Endodermal cell (in vitro differentiated cells): ENCODE measurements at regions not wholly inside any gene's neighbourhood (a gene's known extent, or its start where the extent isn't known, plus 50 kb on each side); places are given as distances from the start of the nearest gene placed in this dataset.

ENCODE experiments used
- DNase-seq: peaks from one replicate; pipeline ENCODE4 v3.0.0-alpha.2; 2017
- H3K27ac ChIP-seq: 2 replicates; pipeline ENCODE4 v1.5.1; 2013; ENCODE audit warnings: mild to moderate bottlenecking, low read depth, low read length, moderate library complexity
- H3K27me3 ChIP-seq: 2 replicates; pipeline ENCODE4 v1.6.1; 2013; ENCODE audit warnings: mild to moderate bottlenecking, low read length, moderate library complexity; ENCODE audit not compliant: insufficient read depth, control insufficient read depth, poor library complexity, severe bottlenecking
- H3K36me3 ChIP-seq: 2 replicates; pipeline ENCODE4 v1.7.0; 2013; ENCODE audit warnings: mild to moderate bottlenecking, low read length, moderate library complexity; ENCODE audit not compliant: control insufficient read depth, insufficient read depth
- H3K4me1 ChIP-seq: one replicate; pipeline ENCODE4 v1.7.0; 2013; ENCODE audit warnings: low read length; ENCODE audit not compliant: control insufficient read depth, insufficient read depth
- H3K4me3 ChIP-seq: 2 replicates; pipeline ENCODE4 v1.5.1; 2013; ENCODE audit warnings: mild to moderate bottlenecking, low read length, moderate library complexity
- H3K9ac ChIP-seq: 2 replicates; pipeline ENCODE4 v1.6.1; 2013; ENCODE audit warnings: mild to moderate bottlenecking, low read length, moderate library complexity; ENCODE audit not compliant: poor library complexity, severe bottlenecking; ENCODE audit errors: extremely low read depth
- H3K9me3 ChIP-seq: 2 replicates; pipeline ENCODE4 v1.6.1; 2013; ENCODE audit warnings: mild to moderate bottlenecking, low read length, moderate library complexity; ENCODE audit not compliant: control insufficient read depth
- H3K27ac Mint-ChIP-seq: 2 replicates; pipeline ENCODE4 v1.8.0; 2020; ENCODE audit warnings: mixed read lengths
- H3K27me3 Mint-ChIP-seq: 2 replicates; pipeline ENCODE4 v1.8.0; 2021; ENCODE audit warnings: mild to moderate bottlenecking, mixed read lengths; ENCODE audit not compliant: insufficient read depth
- H3K36me3 Mint-ChIP-seq: 2 replicates; pipeline ENCODE4 v1.8.0; 2020; ENCODE audit warnings: low read depth, mixed read lengths
- H3K4me1 Mint-ChIP-seq: 2 replicates; pipeline ENCODE4 v1.8.0; 2020; ENCODE audit warnings: mixed read lengths
- H3K4me3 Mint-ChIP-seq: 2 replicates; pipeline ENCODE4 v1.8.0; 2020; ENCODE audit warnings: mild to moderate bottlenecking, moderate library complexity, mixed read lengths
- H3K9me3 Mint-ChIP-seq: 2 replicates; pipeline ENCODE4 v1.8.0; 2020; ENCODE audit warnings: mild to moderate bottlenecking, mixed read lengths
- WGBS, 2 experiments: methylation state at CpG; one replicate each; pipeline versions ENCODE4 v1.1.5 to v1.1.7; 2013; ENCODE audit warnings: missing lambda C conversion rate in 2 of 2, mixed read lengths in 1 of 2; ENCODE audit not compliant: insufficient coverage in 1 of 2, insufficient read length in 1 of 2; 5-methylcytosine and 5-hydroxymethylcytosine counted together
- TF ChIP-seq, protein P1 (sequence below): fragments of 200-600 bp; sonication (generic); conservative IDR thresholded peaks from 2 replicates; pipeline ENCODE4 v1.5.0; 2021; ENCODE audit warnings: antibody characterized with exemption, mild to moderate bottlenecking

DNA sequence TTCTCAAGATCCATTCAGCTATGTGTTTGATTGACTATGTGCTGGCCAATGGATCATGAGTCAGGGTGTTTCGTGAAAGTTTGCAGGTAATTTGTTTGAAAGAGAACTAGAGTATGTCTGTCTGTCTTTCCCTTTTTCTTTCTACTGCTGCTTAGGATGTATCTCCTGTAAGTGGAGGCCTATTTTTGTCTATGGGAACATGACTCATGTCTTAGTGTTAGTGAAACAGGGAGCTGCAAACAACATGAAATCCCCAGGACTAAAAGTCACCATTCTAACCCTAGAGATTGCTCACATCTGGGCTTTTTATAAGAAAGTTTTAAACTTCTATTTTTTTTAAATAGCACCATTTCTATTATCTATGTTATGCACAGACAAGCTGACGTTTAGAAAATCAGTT, 333.0 kb downstream of the CCER1 start:
- Mint-ChIP-seq H3K36me3 (no peaks in the 10 kb centered on the region), H3K4me3 (no peak overlapping the region), H3K27ac (no peak overlapping the region), H3K9me3 (no peaks in the 10 kb centered on the region), H3K27me3 (no peaks in the 10 kb centered on the region), H3K4me1 (peaks cover 10% of the 10 kb centered on the region)
- Histone ChIP-seq H3K27me3 (no peaks in the 10 kb centered on the region), H3K36me3 (no peaks in the 10 kb centered on the region), H3K9ac (no peak overlapping the region), H3K4me3 (no peak overlapping the region), H3K9me3 (no peaks in the 10 kb centered on the region), H3K27ac (no peak overlapping the region), H3K4me1 (peaks cover 3% of the 10 kb centered on the region)
- no peak for DNase-seq
- WGBS, 2 experiments = 91% methylated on average over 2 of the region's 2 CpGs; no CpG with 5 or more reads in 1 of the 2 experiments
- TF ChIP-seq, protein P1, sequence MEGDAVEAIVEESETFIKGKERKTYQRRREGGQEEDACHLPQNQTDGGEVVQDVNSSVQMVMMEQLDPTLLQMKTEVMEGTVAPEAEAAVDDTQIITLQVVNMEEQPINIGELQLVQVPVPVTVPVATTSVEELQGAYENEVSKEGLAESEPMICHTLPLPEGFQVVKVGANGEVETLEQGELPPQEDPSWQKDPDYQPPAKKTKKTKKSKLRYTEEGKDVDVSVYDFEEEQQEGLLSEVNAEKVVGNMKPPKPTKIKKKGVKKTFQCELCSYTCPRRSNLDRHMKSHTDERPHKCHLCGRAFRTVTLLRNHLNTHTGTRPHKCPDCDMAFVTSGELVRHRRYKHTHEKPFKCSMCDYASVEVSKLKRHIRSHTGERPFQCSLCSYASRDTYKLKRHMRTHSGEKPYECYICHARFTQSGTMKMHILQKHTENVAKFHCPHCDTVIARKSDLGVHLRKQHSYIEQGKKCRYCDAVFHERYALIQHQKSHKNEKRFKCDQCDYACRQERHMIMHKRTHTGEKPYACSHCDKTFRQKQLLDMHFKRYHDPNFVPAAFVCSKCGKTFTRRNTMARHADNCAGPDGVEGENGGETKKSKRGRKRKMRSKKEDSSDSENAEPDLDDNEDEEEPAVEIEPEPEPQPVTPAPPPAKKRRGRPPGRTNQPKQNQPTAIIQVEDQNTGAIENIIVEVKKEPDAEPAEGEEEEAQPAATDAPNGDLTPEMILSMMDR = no peak

DNA sequence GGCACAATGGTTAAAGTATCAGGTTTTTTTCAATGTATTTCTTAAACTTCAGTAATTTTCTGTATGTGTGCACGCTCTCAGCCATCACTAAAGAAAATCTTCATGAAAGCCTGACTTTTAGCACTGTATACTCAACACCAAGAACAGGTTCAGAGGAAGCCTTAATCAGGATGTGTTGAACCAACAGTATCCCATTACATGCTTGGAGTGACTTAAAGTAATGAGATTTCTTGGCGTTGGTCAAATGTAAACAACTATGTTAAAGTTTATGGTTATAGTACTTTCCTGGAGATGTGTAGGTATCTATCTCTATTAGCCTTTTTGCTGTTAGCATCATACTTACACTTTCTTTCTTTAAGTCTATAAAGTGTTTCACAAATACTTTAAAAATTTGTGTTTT, 335.0 kb downstream of the CCER1 start:
- Mint-ChIP-seq H3K4me3 (no peak overlapping the region), H3K36me3 (no peaks in the 10 kb centered on the region), H3K27ac (no peak overlapping the region), H3K4me1 (peaks cover 10% of the 10 kb centered on the region), H3K27me3 (no peaks in the 10 kb centered on the region), H3K9me3 (no peaks in the 10 kb centered on the region)
- DNase-seq = no peak
- 92 to 100% methylated on average over 1 to 2 of the region's 2 CpGs for WGBS, 2 experiments
- no peaks in the 10 kb centered on the region for H3K27me3 ChIP-seq
- H3K9ac ChIP-seq = no peak overlapping the region
- no peak overlapping the region for H3K4me3 ChIP-seq
- no peaks in the 10 kb centered on the region for H3K9me3 ChIP-seq
- H3K4me1 ChIP-seq = peaks cover 3% of the 10 kb centered on the region
- H3K36me3 ChIP-seq = no peaks in the 10 kb centered on the region
- TF ChIP-seq, protein P1 = no peak
- no peak overlapping the region for H3K27ac ChIP-seq

- H3K4me1 Mint-ChIP-seq = peaks cover 10% of the 10 kb centered on the region
- no peak overlapping the region for H3K9ac ChIP-seq
Measured at GRCh38 chr12:90618586-90618985, 336.4 kb downstream of the CCER1 start.

More at GRCh38 chr12:90618586-90618985, 336.4 kb downstream of the CCER1 start:
- no peaks in the 10 kb centered on the region for H3K36me3 Mint-ChIP-seq
- Histone ChIP-seq H3K4me3 (no peak overlapping the region), H3K4me1 (peaks cover 3% of the 10 kb centered on the region), H3K27ac (no peak overlapping the region), H3K36me3 (no peaks in the 10 kb centered on the region), H3K9me3 (no peaks in the 10 kb centered on the region), H3K27me3 (no peaks in the 10 kb centered on the region)
- TF ChIP-seq, protein P1 = no peak
- no peak overlapping the region for H3K27ac Mint-ChIP-seq
- H3K9me3 Mint-ChIP-seq = no peaks in the 10 kb centered on the region
- no peak for DNase-seq
- no peaks in the 10 kb centered on the region for H3K27me3 Mint-ChIP-seq
- no peak overlapping the region for H3K4me3 Mint-ChIP-seq
